HG02870 (cell line): ENCODE measurements at regions not wholly inside any gene's neighbourhood (a gene's known extent, or its start where the extent isn't known, plus 50 kb on each side); places are given as distances from the start of the nearest gene placed in this dataset.
"Not testable (repeated sequence)": the region's sequence is repeated elsewhere in the genome, so short reads cannot be mapped to it uniquely, and the experiment has no call there.

Experiments used
- ATAC-seq: cut with Tn5 transposase; IDR thresholded peaks from one replicate; pipeline ENCODE4 v1.9.1; 2021; ENCODE audit warnings: mild to moderate bottlenecking, moderate library complexity; ENCODE audit not compliant: unreplicated experiment

DNA sequence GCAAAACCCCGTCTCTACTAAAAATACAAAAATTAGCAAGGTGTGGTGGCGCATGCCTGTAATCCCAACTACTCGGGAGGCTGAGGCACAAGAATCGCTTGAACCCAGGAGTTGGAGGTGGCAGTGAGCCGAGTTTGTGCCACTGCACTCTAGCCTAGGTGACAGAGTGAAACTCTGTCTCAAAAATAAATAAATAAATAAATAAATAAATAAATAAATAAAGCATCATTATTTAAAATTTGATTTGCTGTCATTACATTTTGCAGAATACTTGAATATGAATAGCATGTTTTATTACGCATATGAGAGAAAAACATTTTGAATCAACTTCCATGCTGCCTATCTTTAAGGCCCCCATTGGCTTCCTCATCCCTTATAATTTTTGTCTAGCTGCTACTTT, 53.4 kb upstream of the MED14 start:
- not testable (repeated sequence) for ATAC-seq

DNA sequence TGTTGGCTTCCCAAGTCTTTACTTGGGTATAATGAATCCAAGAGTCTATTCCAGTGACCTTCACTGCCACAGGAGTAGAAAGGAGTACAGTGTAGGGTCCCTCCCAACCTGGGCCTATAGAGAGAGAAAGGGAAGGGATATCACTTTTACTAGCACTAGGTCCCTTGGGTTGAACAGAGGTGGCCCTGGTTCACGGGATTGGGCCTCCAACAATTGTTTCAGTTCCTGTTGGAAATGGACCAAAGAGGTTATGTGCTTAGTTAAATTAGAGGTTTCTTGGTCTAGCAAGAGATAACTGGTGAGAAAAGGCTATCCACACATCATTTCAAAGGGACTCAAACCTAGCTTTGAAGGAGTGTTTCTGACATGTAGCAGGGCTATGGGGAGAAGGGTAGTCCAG, 57.1 kb upstream of the MED14 start:
- ATAC-seq = no peak

DNA sequence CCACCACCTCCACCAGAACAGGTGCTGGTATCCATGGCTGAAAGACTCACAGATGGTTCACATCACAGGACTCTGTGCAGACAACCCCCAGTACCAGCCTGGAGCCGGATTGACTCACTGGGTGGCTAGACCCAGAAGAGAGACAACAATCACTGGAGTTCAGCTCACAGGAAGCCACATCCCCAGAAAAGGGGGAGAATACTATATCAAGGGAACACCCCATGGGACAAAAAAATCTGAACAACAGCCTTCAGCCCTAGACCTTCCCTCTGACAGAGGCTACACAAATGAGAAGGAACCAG, 59.4 kb upstream of the MED14 start:
- ATAC-seq = not testable (repeated sequence)

DNA sequence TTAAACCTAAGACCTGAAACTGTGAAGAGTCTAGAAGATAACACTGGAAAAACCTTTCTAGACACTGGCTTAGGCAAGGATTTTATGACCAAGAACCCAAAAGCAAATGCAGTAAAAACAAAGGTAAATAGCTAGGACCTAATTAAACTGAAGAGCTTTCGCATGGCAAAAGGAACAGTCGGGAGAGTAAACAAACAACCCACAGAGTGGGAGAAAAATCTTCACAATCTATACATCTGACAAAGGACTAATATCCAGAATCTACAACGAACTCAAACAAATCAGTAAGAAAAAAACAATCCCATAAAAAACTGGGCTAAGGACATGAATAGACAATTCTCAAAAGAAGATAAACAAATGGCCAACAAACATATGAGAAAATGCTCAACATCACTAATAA, 64.4 kb upstream of the MED14 start:
- not testable (repeated sequence) for ATAC-seq

DNA sequence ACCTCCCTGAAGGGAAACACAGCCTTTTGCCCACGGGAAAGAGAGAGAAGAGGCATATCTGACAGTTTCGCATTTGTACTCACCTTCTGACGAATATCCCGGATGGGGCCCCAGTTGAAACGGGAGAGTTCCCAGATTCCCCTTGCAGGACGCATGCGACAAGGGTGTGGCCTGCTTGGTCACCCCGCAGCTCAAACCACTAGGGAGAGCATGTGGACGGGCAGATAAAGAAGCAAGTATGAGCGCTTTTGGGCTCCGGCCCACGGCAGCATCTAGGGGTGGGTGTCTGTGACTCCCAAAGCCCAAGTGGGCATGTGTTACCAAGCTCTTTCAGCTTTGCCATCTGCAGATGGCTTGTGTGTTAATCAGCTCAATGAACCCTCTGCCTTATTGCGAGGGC, 70.1 kb upstream of the MED14 start:
- ATAC-seq = no peak

DNA sequence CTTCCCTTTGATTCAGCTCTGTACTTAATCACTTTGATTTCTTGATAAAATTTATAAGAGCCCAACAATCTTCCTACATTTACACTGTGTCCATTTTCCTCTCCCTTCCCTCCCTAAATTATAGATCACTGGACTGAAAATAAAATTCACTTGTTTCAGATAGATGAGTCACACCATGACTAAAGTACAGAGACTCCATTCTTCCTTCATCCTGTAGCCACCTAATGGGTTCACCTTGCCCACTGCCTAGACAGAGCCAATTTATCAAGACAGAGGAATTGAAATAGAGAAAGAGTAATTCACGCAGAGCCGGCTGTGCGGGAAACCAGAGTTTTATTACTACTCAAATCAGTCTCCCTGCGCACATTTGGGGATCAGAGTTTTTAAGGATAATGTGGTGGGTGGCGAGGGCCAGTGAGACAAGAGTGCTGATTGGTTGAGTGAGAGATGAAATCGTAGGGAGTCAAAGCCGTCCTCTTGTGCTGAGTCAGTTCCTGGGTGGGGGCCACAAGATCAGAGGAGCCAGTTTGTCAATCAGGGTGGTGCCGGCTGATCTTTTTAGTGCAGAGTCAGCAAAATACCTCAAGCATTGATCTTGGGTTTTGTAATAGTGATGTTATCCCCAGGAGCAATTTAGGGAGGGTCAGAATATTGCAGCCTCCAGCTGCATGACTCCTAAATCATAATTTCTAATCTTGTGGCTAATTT, 71.3 kb upstream of the MED14 start:
- no peak for ATAC-seq

DNA sequence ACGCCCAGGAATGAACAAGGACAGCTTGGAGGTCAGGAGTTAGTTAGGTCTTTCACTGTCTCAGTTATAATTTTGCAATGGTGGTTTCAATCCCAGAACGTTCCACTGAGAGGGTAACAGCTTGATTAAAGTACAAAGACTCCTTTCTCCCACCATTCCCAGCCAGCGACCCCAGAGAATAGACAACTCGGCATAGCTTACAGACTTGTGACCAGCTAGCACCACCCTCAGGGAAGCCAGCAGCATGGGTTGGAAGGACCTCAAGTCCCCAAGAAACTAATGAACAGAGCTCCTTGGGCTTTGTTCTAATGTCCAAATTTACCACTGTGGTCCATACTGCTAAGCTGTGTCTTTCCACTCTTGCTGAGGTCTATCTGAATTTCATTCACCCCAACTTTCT, 72.0 kb upstream of the MED14 start:
- ATAC-seq = no peak

DNA sequence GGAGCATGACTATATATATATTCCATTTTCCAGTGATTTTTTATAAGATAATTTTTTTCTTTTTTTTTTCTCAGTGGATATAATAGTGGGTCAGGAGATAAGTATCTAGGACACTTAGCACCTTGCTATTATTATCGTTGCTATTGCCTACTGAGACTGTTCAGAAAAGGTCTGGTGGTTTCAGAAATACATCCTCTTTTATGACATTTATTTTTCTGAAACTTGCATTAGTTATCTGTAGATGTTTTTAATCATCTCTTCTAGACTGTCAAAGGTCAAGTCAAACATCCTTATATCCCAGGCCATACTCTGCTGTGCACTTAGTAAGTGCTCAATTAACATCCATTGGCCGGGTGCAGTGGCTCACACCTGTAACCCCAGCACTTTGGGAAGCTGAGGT, 72.9 kb upstream of the MED14 start:
- no peak for ATAC-seq

DNA sequence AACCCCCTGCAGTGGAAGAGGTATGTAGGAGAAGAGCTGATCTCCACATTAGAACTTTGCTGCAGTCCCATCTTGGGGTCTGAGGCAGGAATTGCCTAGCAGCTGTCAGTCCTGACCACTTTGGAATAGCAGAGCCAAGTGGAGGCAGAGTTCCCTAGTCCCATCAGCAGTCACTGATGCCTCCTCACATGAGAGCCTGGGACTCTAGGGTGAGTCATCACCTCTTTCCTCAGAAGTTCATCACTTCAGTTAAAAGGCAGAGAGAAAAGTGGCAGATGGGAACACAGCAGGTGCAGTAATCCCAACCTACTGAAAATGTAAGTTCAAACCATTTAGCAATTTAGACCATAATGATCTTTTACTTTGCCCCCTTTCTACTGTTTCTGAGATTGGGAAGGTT, 73.9 kb upstream of the MED14 start:
- ATAC-seq = no peak

DNA sequence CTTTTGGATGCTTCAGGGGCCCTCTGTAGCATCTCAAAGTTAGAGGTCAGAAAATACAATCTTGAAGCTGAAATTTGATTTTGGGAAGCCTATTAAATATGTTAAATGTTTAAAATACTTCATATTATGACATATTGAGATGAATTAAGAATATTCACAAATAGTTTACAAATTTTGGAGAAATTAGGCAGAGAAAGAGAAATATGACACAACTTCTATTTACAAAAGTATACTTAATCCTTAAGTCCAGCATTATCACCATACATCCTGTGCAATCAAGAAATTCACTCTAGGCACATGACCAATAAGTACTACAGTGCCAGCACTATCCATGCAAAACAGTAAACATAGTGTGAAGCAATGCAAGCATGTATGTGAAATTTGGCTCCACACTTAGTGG, 79.7 kb upstream of the MED14 start:
- ATAC-seq = not testable (repeated sequence)

DNA sequence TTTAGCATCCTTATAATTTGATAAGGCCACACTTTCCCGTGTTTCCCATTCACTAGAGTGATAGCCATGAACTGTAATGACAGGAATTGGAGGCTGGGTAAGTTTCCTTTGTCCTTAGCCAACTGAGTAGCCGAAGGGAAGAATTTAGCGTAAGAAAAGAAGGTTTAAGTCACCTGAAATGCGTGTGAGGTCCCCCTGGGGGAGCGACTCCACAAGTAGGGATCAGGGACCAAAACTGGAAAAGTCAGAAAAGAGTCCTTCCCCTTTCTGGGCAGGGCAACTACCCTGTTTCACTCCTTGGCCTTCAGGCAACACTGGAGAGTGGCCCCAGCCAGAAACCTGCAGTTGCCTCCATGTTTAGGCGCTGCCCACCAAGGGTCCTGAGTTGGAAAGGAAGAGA, 81.6 kb upstream of the MED14 start:
- no peak for ATAC-seq

DNA sequence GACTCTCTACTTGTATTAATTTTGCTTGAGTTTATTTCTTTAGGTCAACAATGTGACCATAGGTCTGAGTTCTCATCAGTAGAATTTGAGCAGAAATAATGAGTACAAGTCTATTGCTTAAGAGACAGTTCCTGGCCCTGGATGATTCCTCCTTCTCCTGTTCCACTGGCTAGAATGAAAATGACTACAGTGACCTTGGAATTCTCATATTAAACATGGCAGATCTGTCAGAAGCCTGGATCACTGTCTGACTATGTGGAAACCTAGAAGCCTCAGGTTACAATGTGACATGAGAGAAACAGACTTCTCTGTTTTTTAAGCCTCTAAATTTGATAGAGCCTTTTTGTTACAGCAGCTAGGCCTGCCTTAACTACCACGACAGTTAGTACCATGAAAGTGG, 82.9 kb upstream of the MED14 start:
- no peak for ATAC-seq

DNA sequence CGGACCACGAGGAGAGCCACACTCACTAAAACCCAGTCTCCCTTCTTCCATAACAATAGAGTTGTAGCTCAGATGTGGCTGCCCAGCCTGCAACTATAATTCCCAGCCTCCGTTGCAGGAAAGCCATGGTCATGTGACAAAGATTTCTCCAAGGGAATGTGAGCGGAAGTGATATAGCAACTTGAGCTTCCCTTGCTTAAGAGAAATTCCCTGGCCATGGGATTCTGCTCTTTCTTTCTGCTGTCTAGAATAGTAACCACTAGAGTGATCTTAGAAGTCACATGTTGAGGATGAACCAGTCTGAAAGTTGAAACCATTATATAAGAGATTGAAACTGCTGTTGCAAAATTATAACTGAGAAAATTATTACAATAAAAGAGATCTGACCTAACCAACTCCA, 86.4 kb upstream of the MED14 start:
- no peak for ATAC-seq

DNA sequence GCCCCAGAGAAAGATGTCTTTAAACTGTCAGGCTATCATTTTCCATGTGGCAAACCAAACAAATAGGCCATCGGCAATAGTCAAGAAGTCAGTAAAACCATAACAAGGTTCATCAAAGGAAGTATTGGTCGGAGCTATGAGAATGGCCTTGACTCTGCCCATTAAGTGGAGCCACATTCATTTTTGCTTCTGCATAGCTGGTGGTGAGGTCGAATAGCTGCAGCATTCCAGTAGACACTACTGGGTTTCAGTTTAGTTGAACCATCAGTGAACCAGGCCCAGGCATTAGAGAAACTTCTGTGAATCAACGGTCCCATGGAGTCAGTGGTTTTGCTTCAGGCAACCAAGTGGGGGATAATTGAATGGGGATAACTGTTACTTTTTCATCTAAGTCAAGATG, 92.0 kb upstream of the MED14 start:
- ATAC-seq = no peak

DNA sequence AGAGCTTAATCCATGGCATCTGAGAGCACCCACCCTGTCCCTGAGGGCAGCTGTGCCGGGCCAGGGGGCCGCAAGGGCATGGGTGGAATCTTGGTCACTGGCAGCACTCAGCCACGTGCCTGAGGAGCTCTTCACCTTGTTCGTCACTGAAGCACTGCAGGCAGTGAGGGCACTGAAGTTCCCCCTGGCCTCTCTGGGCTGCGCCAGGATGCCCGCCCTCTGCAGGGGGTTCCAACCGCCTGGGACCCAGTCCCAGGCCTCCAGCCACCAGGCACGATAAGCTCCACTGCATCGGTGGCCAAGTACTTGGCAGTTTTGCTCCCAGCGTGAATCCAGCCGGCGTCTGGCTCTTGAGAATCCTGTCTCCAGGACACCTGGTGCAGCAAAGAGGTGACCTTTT, 96.4 kb upstream of the MED14 start:
- ATAC-seq = no peak

DNA sequence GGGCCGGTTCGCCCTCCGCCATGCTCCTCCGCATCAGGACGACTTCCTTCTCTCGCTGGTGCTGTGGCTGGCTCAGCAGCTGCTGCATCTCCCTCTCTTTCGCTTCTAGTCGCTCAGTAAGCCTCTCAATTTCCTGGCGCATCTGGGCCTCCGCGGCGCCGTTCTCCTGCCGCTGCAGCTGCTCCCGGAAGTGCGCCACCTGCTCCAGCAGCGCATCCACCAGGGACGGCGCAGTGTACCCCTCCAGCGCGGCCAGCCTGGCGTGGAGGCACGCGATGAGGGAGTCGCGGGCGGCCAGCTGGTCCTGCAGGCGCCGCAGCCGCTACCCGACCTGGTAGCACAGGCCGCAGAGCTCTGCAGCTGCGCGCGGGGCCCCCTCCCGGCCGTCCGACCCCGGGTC, 97.4 kb upstream of the MED14 start:
- no peak for ATAC-seq

DNA sequence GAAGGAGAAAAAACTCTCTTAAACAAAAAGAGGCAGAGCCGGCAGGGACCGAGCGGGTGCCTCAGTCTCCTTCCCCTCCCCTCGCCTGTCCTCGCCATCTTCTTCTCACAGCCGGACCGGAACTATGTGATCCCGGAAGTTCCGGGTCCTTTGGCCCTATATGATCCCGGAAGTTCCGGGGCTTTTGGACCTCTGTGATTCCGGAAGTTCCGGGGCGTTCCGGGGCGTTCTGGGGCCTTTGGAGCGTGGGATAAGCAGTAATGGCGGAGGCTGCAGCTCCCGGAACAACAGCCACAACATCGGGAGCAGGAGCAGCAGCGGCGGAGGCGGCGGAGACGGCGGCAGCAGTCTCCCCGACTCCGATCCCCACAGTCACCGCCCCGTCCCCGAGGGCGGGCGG, 98.9 kb upstream of the MED14 start:
- ATAC-seq = no peak

DNA sequence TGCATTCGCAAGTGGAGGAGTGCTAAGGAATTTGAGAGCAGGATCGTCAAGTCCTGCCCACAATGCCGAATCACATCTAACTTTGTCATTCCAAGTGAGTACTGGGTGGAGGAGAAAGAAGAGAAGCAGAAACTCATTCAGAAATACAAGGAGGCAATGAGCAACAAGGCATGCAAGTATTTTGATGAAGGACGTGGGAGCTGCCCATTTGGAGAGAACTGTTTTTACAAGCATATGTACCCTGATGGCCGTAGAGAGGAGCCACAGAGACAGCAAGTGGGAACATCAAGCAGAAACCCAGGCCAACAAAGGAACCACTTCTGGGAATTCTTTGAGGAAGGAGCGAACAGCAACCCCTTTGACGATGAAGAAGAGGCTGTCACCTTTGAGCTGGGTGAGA, 100.2 kb upstream of the MED14 start:
- no peak for ATAC-seq

DNA sequence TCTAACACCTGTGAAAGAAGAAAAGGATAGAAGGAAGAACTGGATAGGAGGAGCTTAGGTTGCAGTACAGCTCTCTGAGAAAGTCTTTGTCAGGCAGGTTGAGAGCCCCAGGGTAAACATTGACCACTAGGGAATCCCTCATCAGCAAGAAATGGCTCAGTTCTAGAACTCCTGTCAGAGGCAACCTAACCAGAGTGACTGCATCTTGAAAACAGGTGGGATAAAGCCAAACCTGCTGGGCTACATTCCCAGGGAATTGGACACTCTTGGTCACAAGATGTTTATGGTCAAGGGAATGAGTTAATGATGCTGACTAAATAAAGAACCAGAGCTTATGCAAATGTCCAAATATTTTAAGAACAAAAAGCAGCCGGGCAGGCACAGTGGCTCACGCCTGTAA, 108.3 kb upstream of the MED14 start:
- no peak for ATAC-seq

DNA sequence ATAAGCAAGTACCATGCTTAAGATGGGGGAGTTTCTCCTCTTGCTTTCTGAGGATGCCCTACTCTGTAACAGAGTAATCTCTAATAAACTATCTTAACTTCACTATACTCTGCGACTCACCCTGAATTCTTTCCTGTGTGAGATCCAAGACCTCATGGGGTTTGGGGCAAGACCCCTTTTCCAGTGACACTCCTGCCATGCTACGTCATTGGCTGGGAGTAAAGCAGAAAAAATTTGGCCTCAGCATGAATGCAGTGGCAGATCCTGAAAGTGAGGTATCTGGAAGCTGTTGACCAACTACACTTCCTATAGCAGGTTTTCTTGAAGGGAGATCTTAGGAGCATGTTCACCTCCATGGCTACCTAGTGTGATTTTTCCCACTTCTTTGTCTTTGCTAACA, 109.1 kb upstream of the MED14 start:
- no peak for ATAC-seq

DNA sequence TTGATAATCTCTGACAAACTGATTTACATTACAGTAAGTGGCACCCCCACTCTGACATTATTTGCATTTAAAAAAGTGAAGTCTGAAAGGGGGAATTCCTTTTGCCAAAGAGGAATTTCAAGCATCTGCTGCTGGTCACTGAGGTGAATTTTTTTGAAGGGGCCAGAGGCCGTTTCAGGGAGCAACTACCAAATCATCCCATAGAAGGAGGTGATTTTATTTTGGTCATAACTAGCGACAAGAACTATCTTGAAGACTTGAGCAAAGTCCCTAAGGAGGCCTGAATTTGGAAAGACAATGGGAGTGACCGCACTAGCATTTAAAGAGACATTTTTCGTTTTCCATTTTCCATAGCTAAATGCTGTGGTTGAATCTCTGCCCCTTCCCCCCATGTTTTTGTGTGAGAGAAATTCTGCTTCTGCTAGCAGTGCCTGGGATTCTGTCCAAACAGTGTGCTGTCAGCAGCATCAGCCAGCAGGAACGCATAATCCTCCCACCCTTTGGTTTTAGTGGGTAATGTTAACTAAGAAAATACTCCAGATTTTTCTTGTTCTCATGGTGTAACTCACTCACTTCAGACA, 110.1 kb upstream of the MED14 start:
- ATAC-seq = no peak

DNA sequence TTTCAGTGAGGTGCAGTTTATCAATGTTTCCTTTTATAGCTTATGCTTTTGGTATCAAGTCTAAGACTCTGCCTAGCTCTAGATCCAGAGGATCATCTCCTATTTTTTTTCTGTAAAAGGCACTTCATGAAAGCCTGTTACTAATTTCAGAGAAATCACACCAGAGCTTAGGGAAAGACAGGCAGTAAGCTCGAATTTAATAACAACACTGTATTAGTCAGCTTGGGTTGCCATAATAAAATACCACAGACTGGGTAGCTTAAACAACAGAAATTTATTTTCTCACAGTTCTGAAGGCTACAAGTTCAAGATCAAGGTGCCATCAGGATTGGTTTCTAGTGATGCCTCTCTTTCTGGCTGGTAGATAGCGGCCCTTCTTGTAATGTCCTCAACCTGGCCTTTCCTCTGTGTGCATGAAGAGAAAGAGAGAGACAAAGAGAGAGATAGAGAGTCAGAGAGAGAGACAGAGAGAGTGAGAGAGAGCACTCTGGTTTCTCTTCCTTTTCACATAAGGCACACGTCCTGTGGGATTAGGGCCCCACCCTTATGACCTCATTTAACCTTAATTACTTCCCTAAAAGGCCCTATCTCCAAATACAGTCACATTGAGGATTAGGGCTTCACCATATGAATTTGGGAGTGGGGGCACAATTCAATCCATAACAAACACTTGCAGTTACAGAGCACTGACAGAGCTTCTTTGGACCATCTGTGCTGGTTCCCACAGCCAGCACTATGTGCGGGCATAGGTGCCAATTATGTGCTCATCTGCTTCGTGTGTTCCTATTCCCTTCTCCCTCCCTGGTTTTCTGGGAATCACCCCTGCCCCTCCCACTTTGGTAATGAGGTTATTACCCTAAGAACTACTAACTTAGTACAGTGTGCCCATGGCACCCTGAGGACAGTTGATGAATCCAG, 114.8 kb upstream of the MED14 start:
- ATAC-seq = no peak
